Mesenchymal stem cell (in vitro differentiated cells and primary cell): ENCODE measurements at regions not wholly inside any gene's neighbourhood (a gene's known extent, or its start where the extent isn't known, plus 50 kb on each side); places are given as distances from the start of the nearest gene placed in this dataset.
"Not testable (repeated sequence)": the region's sequence is repeated elsewhere in the genome, so short reads cannot be mapped to it uniquely, and the experiment has no call there.

Experiments
- DNase-seq: peaks from one replicate; pipeline ENCODE4 v3.0.0-alpha.2; 2013
- H2AFZ ChIP-seq: one replicate; pipeline ENCODE4 v1.6.1; 2013; ENCODE audit warnings: low read depth, mild to moderate bottlenecking, control low read depth, inconsistent platforms, low read length, moderate library complexity
- H2AK5ac ChIP-seq: 2 replicates; pipeline ENCODE4 v1.6.1; 2013; ENCODE audit warnings: low read length, moderate library complexity, mild to moderate bottlenecking, inconsistent platforms; ENCODE audit not compliant: severe bottlenecking
- H2BK120ac ChIP-seq: one replicate; pipeline ENCODE4 v1.6.1; 2013; ENCODE audit warnings: low read depth, mild to moderate bottlenecking, inconsistent platforms, low read length, moderate library complexity
- H2BK12ac ChIP-seq, 2 experiments: one replicate each; pipeline ENCODE4 v1.6.1; 2013; ENCODE audit warnings: inconsistent platforms in 2 of 2, low read length in 2 of 2, mild to moderate bottlenecking in 2 of 2, moderate library complexity in 2 of 2, control low read depth in 1 of 2
- H2BK15ac ChIP-seq: one replicate; pipeline ENCODE4 v1.6.1; 2013; ENCODE audit warnings: mild to moderate bottlenecking, low read depth, inconsistent platforms; ENCODE audit not compliant: poor library complexity, severe bottlenecking
- H2BK5ac ChIP-seq: 2 replicates; pipeline ENCODE4 v1.6.1; 2013; ENCODE audit warnings: low read depth, mild to moderate bottlenecking, low read length, control low read depth, inconsistent platforms; ENCODE audit not compliant: poor library complexity, severe bottlenecking
- H3K14ac ChIP-seq, 2 experiments: one replicate each; pipeline ENCODE4 v1.6.1; 2013; ENCODE audit warnings: inconsistent platforms in 2 of 2, low read length in 2 of 2, control low read depth in 1 of 2, mild to moderate bottlenecking in 1 of 2, moderate library complexity in 1 of 2
- H3K18ac ChIP-seq, 2 experiments: one replicate each; pipeline ENCODE4 v1.6.1; 2013; ENCODE audit warnings: inconsistent platforms in 2 of 2, low read length in 2 of 2, control low read depth in 1 of 2, low read depth in 1 of 2, mild to moderate bottlenecking in 1 of 2
- H3K23ac ChIP-seq, 2 experiments: one replicate each; pipeline ENCODE4 v1.6.1; 2013; ENCODE audit warnings: inconsistent platforms in 2 of 2, low read length in 2 of 2, mild to moderate bottlenecking in 2 of 2, moderate library complexity in 2 of 2, control low read depth in 1 of 2
- H3K27ac ChIP-seq: 2 replicates; pipeline ENCODE4 v1.5.1; 2013; ENCODE audit warnings: mild to moderate bottlenecking, moderate library complexity, low read length, control low read depth, inconsistent platforms; ENCODE audit not compliant: poor library complexity, severe bottlenecking
- H3K27me3 ChIP-seq, 2 experiments: 2 replicates each; pipeline versions ENCODE4 v1.6.1 to v1.7.0; 2013; ENCODE audit warnings: low read length in 2 of 2, mild to moderate bottlenecking in 2 of 2, moderate library complexity in 2 of 2, control low read depth in 1 of 2, inconsistent platforms in 1 of 2; ENCODE audit not compliant: control insufficient read depth in 1 of 2, insufficient read depth in 1 of 2
- H3K36me3 ChIP-seq, 2 experiments: 2 replicates each; pipeline versions ENCODE4 v1.6.1 to v1.7.0; 2013; ENCODE audit warnings: low read length in 2 of 2, control low read depth in 1 of 2, inconsistent platforms in 1 of 2, low read depth in 1 of 2, mild to moderate bottlenecking in 1 of 2; ENCODE audit not compliant: insufficient read depth in 2 of 2, control insufficient read depth in 1 of 2
- H3K4ac ChIP-seq, 2 experiments: one replicate each; pipeline ENCODE4 v1.6.1; 2013; ENCODE audit warnings: inconsistent platforms in 2 of 2, low read length in 2 of 2, mild to moderate bottlenecking in 2 of 2, moderate library complexity in 2 of 2, control low read depth in 1 of 2, low read depth in 1 of 2
- H3K4me1 ChIP-seq: 2 replicates; pipeline ENCODE4 v1.6.1; 2013; ENCODE audit warnings: low read depth, low read length, control low read depth; ENCODE audit not compliant: control insufficient read depth, insufficient read depth
- H3K4me2 ChIP-seq: 2 replicates; pipeline ENCODE4 v1.6.1; 2013; ENCODE audit warnings: low read length, mild to moderate bottlenecking, inconsistent platforms; ENCODE audit not compliant: poor library complexity, severe bottlenecking
- H3K4me3 ChIP-seq, 2 experiments: 2 replicates each; pipeline versions ENCODE4 v1.5.1 to v1.7.0; 2013; ENCODE audit warnings: low read length in 2 of 2, mild to moderate bottlenecking in 2 of 2, control low read depth in 1 of 2, low read depth in 1 of 2; ENCODE audit not compliant: insufficient read depth in 1 of 2
- H3K79me1 ChIP-seq: replicated peaks from 2 replicates; pipeline ENCODE4 v1.6.1; 2013; ENCODE audit warnings: mild to moderate bottlenecking, control low read depth, low read length, inconsistent platforms; ENCODE audit not compliant: poor library complexity, severe bottlenecking
- H3K9ac ChIP-seq: 2 replicates; pipeline ENCODE4 v1.7.0; 2013; ENCODE audit warnings: mild to moderate bottlenecking, low read length, moderate library complexity
- H3K9me3 ChIP-seq: 2 replicates; pipeline ENCODE4 v1.7.0; 2013; ENCODE audit warnings: mild to moderate bottlenecking, low read length; ENCODE audit not compliant: control insufficient read depth
- H4K8ac ChIP-seq: one replicate; pipeline ENCODE4 v1.6.1; 2013; ENCODE audit warnings: inconsistent platforms, mild to moderate bottlenecking, low read length, moderate library complexity
- H4K91ac ChIP-seq: one replicate; pipeline ENCODE4 v1.6.1; 2013; ENCODE audit warnings: mild to moderate bottlenecking, low read length, inconsistent platforms
- WGBS: methylation state at CpG from one replicate; pipeline ENCODE4 v1.1.7; 2013; ENCODE audit warnings: mixed read lengths; 5-methylcytosine and 5-hydroxymethylcytosine counted together

DNA sequence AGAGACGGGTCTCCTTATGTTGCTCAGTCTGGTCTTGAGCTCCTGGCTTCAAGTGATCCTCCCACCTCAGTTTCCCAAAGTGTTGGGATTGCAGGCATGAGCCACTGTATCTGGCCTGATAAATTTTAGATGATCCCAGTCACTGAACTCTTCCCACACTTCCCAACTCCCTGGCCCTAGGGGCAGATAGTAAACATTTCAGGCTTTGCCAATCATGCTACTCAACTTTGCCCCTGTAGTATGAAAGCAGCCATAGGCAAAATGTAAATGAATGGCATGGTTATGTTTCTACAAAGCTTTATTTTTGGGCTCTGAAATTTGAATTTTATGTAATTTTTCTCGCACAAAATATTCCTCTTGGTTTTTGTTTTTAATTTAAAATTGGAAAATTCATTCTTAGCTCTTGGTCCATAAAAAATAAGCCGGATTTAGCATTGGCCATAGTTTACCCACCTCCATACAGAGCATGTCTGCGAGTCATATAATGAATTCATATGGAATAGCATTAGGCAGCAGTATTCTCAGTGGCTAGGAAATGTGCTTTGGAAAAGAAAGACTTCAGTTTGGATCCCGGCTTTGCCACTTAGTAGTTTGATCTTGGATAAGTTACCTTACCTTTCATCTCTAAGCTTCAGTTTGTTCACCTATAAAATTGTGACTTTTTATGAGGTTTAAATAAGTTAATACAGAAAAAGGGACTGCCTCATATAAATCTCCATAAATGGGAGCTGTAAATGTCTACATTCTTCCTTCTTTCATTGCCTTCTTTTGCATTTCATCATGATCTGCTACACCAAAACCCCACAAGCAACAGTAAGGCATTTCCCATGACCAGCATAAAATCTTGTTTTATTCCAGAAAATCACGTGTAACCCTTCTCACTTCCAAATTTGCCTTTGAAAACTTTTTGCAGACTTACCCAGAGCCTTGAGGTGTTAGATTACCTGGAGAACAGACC, 360.3 kb upstream of the TPM1 start:
- Histone ChIP-seq H3K27ac (no peak overlapping the region), H3K36me3 (peaks cover 11 to 43% of the 10 kb centered on the region in 2 experiments), H3K4me2 (no peak overlapping the region), H3K23ac (no peak overlapping the region), H3K9me3 (no peaks in the 10 kb centered on the region), H4K8ac (no peak overlapping the region), H2AK5ac (no peak overlapping the region), H3K14ac (no peak overlapping the region), H2BK15ac (no peak overlapping the region), H3K18ac (no peak overlapping the region), H2BK120ac (no peak overlapping the region), H2BK12ac (no peak overlapping the region), H4K91ac (no peak overlapping the region), H3K4me1 (no peaks in the 10 kb centered on the region), H3K9ac (no peak overlapping the region), H2AFZ (no peak overlapping the region), H3K4ac (no peak overlapping the region), H2BK5ac (no peak overlapping the region), H3K79me1 (peaks cover 2% of the 10 kb centered on the region), H3K4me3 (no peak overlapping the region), H3K27me3 (no peaks in the 10 kb centered on the region)
- DNase-seq = no peak
- WGBS = 98% methylated on average over 3 of the region's 6 CpGs

DNA sequence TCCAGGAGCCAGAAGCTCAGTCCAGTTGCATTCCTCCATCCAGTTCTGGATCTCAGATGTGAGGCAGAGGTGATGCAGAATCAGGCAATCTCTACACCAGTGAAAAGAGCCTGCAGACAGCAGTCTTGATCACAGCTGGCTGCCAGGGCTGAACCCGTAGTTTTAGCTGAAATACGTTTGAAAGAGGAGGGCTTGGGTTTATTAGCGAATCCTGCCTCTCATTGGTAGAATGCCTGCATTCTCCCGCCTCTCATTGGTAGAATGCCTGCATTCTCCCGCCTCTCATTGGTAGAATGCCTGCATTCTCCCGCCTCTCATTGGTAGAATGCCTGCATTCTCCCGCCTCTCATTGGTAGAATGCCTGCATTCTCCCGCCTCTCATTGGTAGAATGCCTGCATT, 359.4 kb upstream of the TPM1 start:
- H3K4ac ChIP-seq, H4K8ac ChIP-seq, H3K4me1 ChIP-seq, H2AFZ ChIP-seq, H4K91ac ChIP-seq, H3K27ac ChIP-seq, H3K4me3 ChIP-seq, H3K9me3 ChIP-seq, H2AK5ac ChIP-seq, H3K14ac ChIP-seq, DNase-seq, H3K9ac ChIP-seq, H3K18ac ChIP-seq, H3K4me2 ChIP-seq, H3K27me3 ChIP-seq, H2BK15ac ChIP-seq, H2BK5ac ChIP-seq, H3K23ac ChIP-seq, H2BK12ac ChIP-seq, H2BK120ac ChIP-seq, H3K79me1 ChIP-seq: not testable (repeated sequence)
- peaks cover 8 to 50% of the 10 kb centered on the region in 2 experiments for H3K36me3 ChIP-seq
- 97% methylated on average over 5 of the region's 8 CpGs for WGBS

DNA sequence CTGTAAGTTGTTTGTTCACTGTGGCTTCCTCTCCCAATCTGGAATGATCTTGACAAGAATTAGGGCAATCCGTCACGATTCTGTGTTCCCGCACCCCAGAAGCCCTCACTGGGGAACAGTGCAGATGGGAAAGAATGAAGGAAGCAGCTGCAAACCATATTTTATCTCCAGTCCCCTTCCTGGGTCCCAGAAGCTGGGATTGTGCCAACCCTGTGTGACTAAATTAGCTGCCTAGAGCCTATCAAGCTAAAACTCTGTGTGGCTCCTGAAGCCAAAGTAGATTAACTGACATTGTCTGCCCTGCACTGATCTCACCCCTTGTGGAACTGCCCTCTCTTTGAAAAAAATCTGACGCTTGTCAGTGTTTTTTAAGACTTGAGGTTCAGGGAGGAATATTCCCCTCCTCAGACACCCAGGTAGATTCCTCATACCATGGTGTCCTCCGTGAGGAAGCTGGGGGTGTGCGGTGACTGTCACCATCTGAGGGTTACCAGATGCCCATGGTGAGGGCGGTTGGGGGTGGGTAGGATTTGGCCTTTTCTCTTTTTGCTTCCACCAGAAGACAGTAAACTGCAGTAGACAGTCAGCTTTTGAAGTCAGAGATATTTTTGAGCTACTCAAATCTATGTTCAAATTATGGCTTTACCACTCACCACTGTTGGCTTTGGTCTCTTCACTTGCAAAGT, 358.3 kb upstream of the TPM1 start:
- no peak overlapping the region for H2BK15ac ChIP-seq
- H3K27ac ChIP-seq = no peak overlapping the region
- no peaks in the 10 kb centered on the region for H3K4me1 ChIP-seq
- no peak overlapping the region for H3K9ac ChIP-seq
- peaks cover 2% of the 10 kb centered on the region for H3K79me1 ChIP-seq
- no peak overlapping the region for H3K23ac ChIP-seq
- H2BK120ac ChIP-seq = no peak overlapping the region
- no peak overlapping the region for H3K4me3 ChIP-seq
- H3K14ac ChIP-seq = no peak overlapping the region
- 96% methylated on average over 6 of the region's 7 CpGs for WGBS
- DNase-seq = no peak
- no peak overlapping the region for H3K18ac ChIP-seq
- H3K36me3 ChIP-seq = peaks cover 8 to 46% of the 10 kb centered on the region in 2 experiments
- H4K8ac ChIP-seq = no peak overlapping the region
- H4K91ac ChIP-seq = no peak overlapping the region
- no peak overlapping the region for H2BK12ac ChIP-seq
- no peak overlapping the region for H2BK5ac ChIP-seq
- no peak overlapping the region for H2AFZ ChIP-seq
- H2AK5ac ChIP-seq = peak overlapping the region; percentile 46
- H3K4me2 ChIP-seq = no peak overlapping the region
- no peaks in the 10 kb centered on the region for H3K27me3 ChIP-seq
- H3K9me3 ChIP-seq = no peaks in the 10 kb centered on the region
- no peak overlapping the region for H3K4ac ChIP-seq

DNA sequence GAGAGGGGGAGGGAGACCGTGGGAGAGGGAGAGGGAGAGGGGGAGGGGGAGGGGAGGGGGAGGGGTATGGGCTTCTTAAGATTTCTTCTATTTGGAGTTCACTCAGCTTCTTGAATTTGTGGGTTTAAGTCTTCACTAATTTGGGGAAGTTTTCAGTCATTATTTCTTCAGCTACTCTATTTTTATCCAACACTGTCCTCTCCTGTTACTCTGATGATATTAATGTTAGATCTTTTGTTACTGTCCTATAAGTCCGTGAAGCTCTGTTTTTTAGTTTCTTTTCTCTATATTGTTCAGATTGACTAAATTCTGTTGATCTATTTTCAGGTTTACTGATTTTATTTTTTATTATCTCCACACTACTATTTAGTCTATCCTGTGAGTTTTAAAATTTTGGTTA, 351.5 kb upstream of the TPM1 start:
- Histone ChIP-seq H3K14ac (no peak overlapping the region), H2BK15ac (no peak overlapping the region), H2BK5ac (no peak overlapping the region), H2AFZ (no peak overlapping the region), H3K4me3 (no peak overlapping the region), H3K36me3 (peaks cover 11 to 53% of the 10 kb centered on the region in 2 experiments), H3K9ac (peak overlapping the region; percentile 36), H3K18ac (no peak overlapping the region), H3K79me1 (peaks cover 2% of the 10 kb centered on the region), H3K9me3 (no peaks in the 10 kb centered on the region), H3K27ac (no peak overlapping the region), H3K4me2 (no peak overlapping the region), H2AK5ac (no peak overlapping the region), H3K4ac (no peak overlapping the region), H2BK120ac (no peak overlapping the region), H2BK12ac (no peak overlapping the region), H4K91ac (no peak overlapping the region), H3K4me1 (no peaks in the 10 kb centered on the region), H3K23ac (no peak overlapping the region), H4K8ac (no peak overlapping the region), H3K27me3 (no peaks in the 10 kb centered on the region)
- WGBS = no CpG with 5 or more reads among the region's 2 CpGs
- DNase-seq = no peak
